GM19193 (cell line): ENCODE measurements at regions not wholly inside any gene's neighbourhood (a gene's known extent, or its start where the extent isn't known, plus 50 kb on each side); places are given as distances from the start of the nearest gene placed in this dataset.

ENCODE experiments used
- POLR2A ChIP-seq: IDR thresholded peaks from 4 replicates; pipeline ENCODE4 v1.6.1; 2011; ENCODE audit not compliant: insufficient read depth, insufficient read length; ENCODE audit errors: extremely low read depth

- no peak for TF ChIP-seq POLR2A
Measured at GRCh38 chr5:18546591-18546990, 912.3 kb downstream of the TAF11L14 start.

- TF ChIP-seq POLR2A: no peak
Measured at GRCh38 chr5:18551716-18552115, 917.5 kb downstream of the TAF11L14 start.

- no peak for TF ChIP-seq POLR2A
Measured at GRCh38 chr5:18553269-18553668, 919.0 kb downstream of the TAF11L14 start.

GRCh38 chr5:18560602-18561001, 926.3 kb downstream of the TAF11L14 start:
- TF ChIP-seq POLR2A: no peak

- TF ChIP-seq POLR2A: no peak
Measured at GRCh38 chr5:18563853-18564252, 929.6 kb downstream of the TAF11L14 start.

- no peak for TF ChIP-seq POLR2A
Measured at GRCh38 chr5:18566671-18567070, 932.4 kb downstream of the TAF11L14 start.

- no peak for TF ChIP-seq POLR2A
Measured at GRCh38 chr5:18576586-18576985, 942.3 kb downstream of the TAF11L14 start.

GRCh38 chr5:18601185-18601584, 966.9 kb downstream of the TAF11L14 start:
- no peak for TF ChIP-seq POLR2A

- no peak for TF ChIP-seq POLR2A
Measured at GRCh38 chr5:18602402-18602801, 968.1 kb downstream of the TAF11L14 start.

- no peak for TF ChIP-seq POLR2A
Measured at GRCh38 chr5:18605186-18605585, 970.9 kb downstream of the TAF11L14 start.

GRCh38 chr5:18607570-18607969, 973.3 kb downstream of the TAF11L14 start:
- TF ChIP-seq POLR2A: no peak

GRCh38 chr5:18630458-18631045, 996.3 kb downstream of the TAF11L14 start:
- no peak for TF ChIP-seq POLR2A

GRCh38 chr5:18652404-18653215, 1018.4 kb downstream of the TAF11L14 start:
- no peak for TF ChIP-seq POLR2A

- no peak for TF ChIP-seq POLR2A
Measured at GRCh38 chr5:18653216-18653752, 1019.0 kb downstream of the TAF11L14 start.

GRCh38 chr5:18660511-18660910, 1026.3 kb downstream of the TAF11L14 start:
- TF ChIP-seq POLR2A: no peak

- TF ChIP-seq POLR2A: no peak
Measured at GRCh38 chr5:18662231-18662630, 1028.0 kb downstream of the TAF11L14 start.
